ENCODE measurements at regions not wholly inside any gene's neighbourhood (a gene's known extent, or its start where the extent isn't known, plus 50 kb on each side); places are given as distances from the start of the nearest gene placed in this dataset.
"Not testable (repeated sequence)": the region's sequence is repeated elsewhere in the genome, so short reads cannot be mapped to it uniquely, and the experiment has no call there.

- DNase-seq (no peak), ATAC-seq (ENCODE audit: insufficient read depth, low read depth) (no peak)
- Histone ChIP-seq H3K27me3 (ENCODE audit: insufficient read depth, low read length, poor library complexity) (peaks cover 6% of the 10 kb centered on the region), H3K4me1 (ENCODE audit: insufficient read depth, low read length) (no peaks in the 10 kb centered on the region), H3K9me3 (ENCODE audit: insufficient read depth, low read length, severe bottlenecking) (no peaks in the 10 kb centered on the region), H3K36me3 (ENCODE audit: insufficient read depth, low read length) (no peaks in the 10 kb centered on the region), H3K9ac (ENCODE audit: low read depth, low read length) (no peak overlapping the region), H3K27ac (ENCODE audit: low read length) (no peak overlapping the region), H3K79me2 (ENCODE audit: insufficient read depth, low read length) (no peaks in the 10 kb centered on the region), H4K20me1 (ENCODE audit: insufficient read depth, low read length) (no peaks in the 10 kb centered on the region; the same call in none of the 2 replicates), H2AFZ (ENCODE audit: low read depth, low read length) (no peak overlapping the region), H3K4me3 (ENCODE audit: low read depth in 1 of 2, low read length in 2 of 2) (no peak overlapping the region), H3K4me2 (ENCODE audit: insufficient read depth, low read length) (no peak overlapping the region)
- TF ChIP-seq CTCF (IDR thresholded peaks at IDR 0.05; ENCODE audit: borderline replicate concordance, extremely low read depth, low read length, poor library complexity, severe bottlenecking) (no peak), EZH2 (IDR thresholded peaks at IDR 0.05; ENCODE audit: borderline replicate concordance, low read depth, low read length, severe bottlenecking) (no peak)
Measured at GRCh38 chr1:204793259-204793914, 77.3 kb upstream of the NFASC start.

GRCh38 chr1:204796886-204797285 is 73.8 kb upstream of the NFASC start:
- not testable (repeated sequence) for H3K36me3 ChIP-seq (ENCODE audit: insufficient read depth, low read length); DNase-seq; H3K4me2 ChIP-seq (ENCODE audit: insufficient read depth, low read length); ATAC-seq (ENCODE audit: insufficient read depth, low read depth); H3K27ac ChIP-seq (ENCODE audit: low read length); H3K9me3 ChIP-seq (ENCODE audit: insufficient read depth, low read length, severe bottlenecking); H2AFZ ChIP-seq (ENCODE audit: low read depth, low read length); H4K20me1 ChIP-seq (ENCODE audit: insufficient read depth, low read length); H3K4me1 ChIP-seq (ENCODE audit: insufficient read depth, low read length); H3K9ac ChIP-seq (ENCODE audit: low read depth, low read length); H3K79me2 ChIP-seq (ENCODE audit: insufficient read depth, low read length); H3K4me3 ChIP-seq (ENCODE audit: low read depth in 1 of 2, low read length in 2 of 2)
- H3K27me3 ChIP-seq (ENCODE audit: insufficient read depth, low read length, poor library complexity): peaks cover 11% of the 10 kb centered on the region

- no peaks in the 10 kb centered on the region for H3K79me2 ChIP-seq (ENCODE audit: insufficient read depth, low read length)
- H3K27me3 ChIP-seq (ENCODE audit: insufficient read depth, low read length, poor library complexity): peaks cover 13% of the 10 kb centered on the region
- no peak overlapping the region for H3K27ac ChIP-seq (ENCODE audit: low read length)
- H3K36me3 ChIP-seq (ENCODE audit: insufficient read depth, low read length): no peaks in the 10 kb centered on the region
- DNase-seq: no peak
- no peaks in the 10 kb centered on the region for H3K4me1 ChIP-seq (ENCODE audit: insufficient read depth, low read length)
- H3K9me3 ChIP-seq (ENCODE audit: insufficient read depth, low read length, severe bottlenecking): no peaks in the 10 kb centered on the region
- H3K4me2 ChIP-seq (ENCODE audit: insufficient read depth, low read length): no peak overlapping the region
- no peak for ATAC-seq (ENCODE audit: insufficient read depth, low read depth)
- H2AFZ ChIP-seq (ENCODE audit: low read depth, low read length): no peak overlapping the region
- H4K20me1 ChIP-seq (ENCODE audit: insufficient read depth, low read length): peaks cover 2% of the 10 kb centered on the region
- no peak for TF ChIP-seq EZH2 (IDR thresholded peaks at IDR 0.05; ENCODE audit: borderline replicate concordance, low read depth, low read length, severe bottlenecking)
- TF ChIP-seq CTCF (IDR thresholded peaks at IDR 0.05; ENCODE audit: borderline replicate concordance, extremely low read depth, low read length, poor library complexity, severe bottlenecking): no peak
- H3K4me3 ChIP-seq (ENCODE audit: low read depth in 1 of 2, low read length in 2 of 2): no peak overlapping the region
- no peak overlapping the region for H3K9ac ChIP-seq (ENCODE audit: low read depth, low read length)
Measured at GRCh38 chr1:204797401-204797800, 73.3 kb upstream of the NFASC start.

GRCh38 chr1:204799630-204800029 is 71.0 kb upstream of the NFASC start:
- H3K79me2 ChIP-seq (ENCODE audit: insufficient read depth, low read length): no peaks in the 10 kb centered on the region
- H4K20me1 ChIP-seq (ENCODE audit: insufficient read depth, low read length): peaks cover 2% of the 10 kb centered on the region
- no peak for ATAC-seq (ENCODE audit: insufficient read depth, low read depth)
- H3K4me1 ChIP-seq (ENCODE audit: insufficient read depth, low read length): no peaks in the 10 kb centered on the region
- H2AFZ ChIP-seq (ENCODE audit: low read depth, low read length): no peak overlapping the region
- no peak overlapping the region for H3K4me2 ChIP-seq (ENCODE audit: insufficient read depth, low read length)
- peaks cover 13% of the 10 kb centered on the region for H3K27me3 ChIP-seq (ENCODE audit: insufficient read depth, low read length, poor library complexity)
- no peak for DNase-seq
- no peak overlapping the region for H3K4me3 ChIP-seq (ENCODE audit: low read depth in 1 of 2, low read length in 2 of 2)
- no peaks in the 10 kb centered on the region for H3K36me3 ChIP-seq (ENCODE audit: insufficient read depth, low read length)
- no peak overlapping the region for H3K9ac ChIP-seq (ENCODE audit: low read depth, low read length)
- H3K27ac ChIP-seq (ENCODE audit: low read length): no peak overlapping the region
- H3K9me3 ChIP-seq (ENCODE audit: insufficient read depth, low read length, severe bottlenecking): no peaks in the 10 kb centered on the region
- no peak for TF ChIP-seq EZH2 (IDR thresholded peaks at IDR 0.05; ENCODE audit: borderline replicate concordance, low read depth, low read length, severe bottlenecking)
- TF ChIP-seq CTCF (IDR thresholded peaks at IDR 0.05; ENCODE audit: borderline replicate concordance, extremely low read depth, low read length, poor library complexity, severe bottlenecking): no peak
